ENCODE measurements at regions not wholly inside any gene's neighbourhood (a gene's known extent, or its start where the extent isn't known, plus 50 kb on each side); places are given as distances from the start of the nearest gene placed in this dataset.

GRCh38 chr13:85582890-85583289, 216.3 kb downstream of the SLITRK6 start:
- Histone ChIP-seq H3K27ac (ENCODE audit: low read depth) (no peak overlapping the region), H3K4me2 (no peak overlapping the region), H4K20me1 (replicated peaks; ENCODE audit: insufficient read depth) (no peaks in the 10 kb centered on the region), H2AFZ (no peak overlapping the region), H3K79me2 (replicated peaks; ENCODE audit: insufficient read depth) (no peaks in the 10 kb centered on the region), H3K27me3 (ENCODE audit: insufficient read depth) (no peaks in the 10 kb centered on the region), H3F3A (replicated peaks; ENCODE audit: low read depth) (no peaks in the 10 kb centered on the region), H3K9me2 (ENCODE audit: insufficient read depth) (no peaks in the 10 kb centered on the region), H3K4me3 (no peak overlapping the region), H3K36me3 (ENCODE audit: insufficient read depth) (no peaks in the 10 kb centered on the region), H3K4me1 (ENCODE audit: insufficient read depth) (peaks cover 6% of the 10 kb centered on the region; the same call in 1 of the 2 replicates)
- ATAC-seq (no peak), DNase-seq (ENCODE audit: low spot score) (no peak)
- H3K4me1 Mint-ChIP-seq, result peaks cover 9% of the 10 kb centered on the region; the same call in 2 of the 3 replicates
- H3K27ac Mint-ChIP-seq, result no peak overlapping the region
- H3K4me3 Mint-ChIP-seq, result no peak overlapping the region
- no peaks in the 10 kb centered on the region for H3K27me3 Mint-ChIP-seq (ENCODE audit: insufficient read depth, low read depth, poor library complexity)
- H3K36me3 Mint-ChIP-seq (ENCODE audit: low read depth), result peaks cover 7% of the 10 kb centered on the region; the same call in 2 of the 3 replicates
- no peak for TF ChIP-seq ZNF462 (CRISPR knock-in tag; IDR thresholded peaks at IDR 0.05)
- TF ChIP-seq ETS1 (IDR thresholded peaks at IDR 0.05), result no peak
- TF ChIP-seq CTCF (conservative IDR thresholded peaks at IDR 0.05; ENCODE audit: low read depth in 2 of 2), result no peak
- no peak for TF ChIP-seq ZNF331 (CRISPR knock-in tag; IDR thresholded peaks at IDR 0.05; ENCODE audit: low read depth)
- TF ChIP-seq CREB1 (CRISPR knock-in tag; IDR thresholded peaks at IDR 0.05; ENCODE audit: low read depth), result no peak
- no peak for TF ChIP-seq ZNF114 (CRISPR knock-in tag; IDR thresholded peaks at IDR 0.05)
- TF ChIP-seq JUNB (IDR thresholded peaks at IDR 0.05; ENCODE audit: unreplicated experiment), result no peak
- no peak for TF ChIP-seq EZH2phosphoT487 (IDR thresholded peaks at IDR 0.05; ENCODE audit: unreplicated experiment)
- TF ChIP-seq REST (IDR thresholded peaks at IDR 0.05; ENCODE audit: unreplicated experiment), result no peak
- no peak for TF ChIP-seq NANOG (IDR thresholded peaks at IDR 0.05; ENCODE audit: borderline replicate concordance)
- TF ChIP-seq EZH2 (IDR thresholded peaks at IDR 0.05; ENCODE audit: low read depth, unreplicated experiment), result no peak
- TF ChIP-seq STAT1 (IDR thresholded peaks at IDR 0.05; ENCODE audit: unreplicated experiment), result no peak
- no peak for TF ChIP-seq POLR2AphosphoS5 (IDR thresholded peaks at IDR 0.05; ENCODE audit: low read depth)
- peaks cover 6% of the 10 kb centered on the region for H3K9me3 Mint-ChIP-seq
